Left lobe of liver (tissue), 2 donors: ENCODE measurements at regions not wholly inside any gene's neighbourhood (a gene's known extent, or its start where the extent isn't known, plus 50 kb on each side); places are given as distances from the start of the nearest gene placed in this dataset.
A peak's percentile ranks its signal among the peaks of the same experiment; 100 is the strongest.
"Not testable (repeated sequence)": the region's sequence is repeated elsewhere in the genome, so short reads cannot be mapped to it uniquely, and the experiment has no call there.

Experiments used
- ATAC-seq: fragments of 200-7000 bp; cut with Tn5 transposase; one replicate; pipeline ENCODE4 v1.9.1; 2020; ENCODE audit warnings: mild to moderate bottlenecking, moderate library complexity
- DNase-seq: peaks from one replicate; pipeline ENCODE4 v3.0.0-alpha.2; 2020; ENCODE audit warnings: low spot score
- donor health status: DM: no; HTN: no; CAD: no; lungs with moderate emphysema.
- donor health status: DM: no; HTN: yes; CAD: no.

DNA sequence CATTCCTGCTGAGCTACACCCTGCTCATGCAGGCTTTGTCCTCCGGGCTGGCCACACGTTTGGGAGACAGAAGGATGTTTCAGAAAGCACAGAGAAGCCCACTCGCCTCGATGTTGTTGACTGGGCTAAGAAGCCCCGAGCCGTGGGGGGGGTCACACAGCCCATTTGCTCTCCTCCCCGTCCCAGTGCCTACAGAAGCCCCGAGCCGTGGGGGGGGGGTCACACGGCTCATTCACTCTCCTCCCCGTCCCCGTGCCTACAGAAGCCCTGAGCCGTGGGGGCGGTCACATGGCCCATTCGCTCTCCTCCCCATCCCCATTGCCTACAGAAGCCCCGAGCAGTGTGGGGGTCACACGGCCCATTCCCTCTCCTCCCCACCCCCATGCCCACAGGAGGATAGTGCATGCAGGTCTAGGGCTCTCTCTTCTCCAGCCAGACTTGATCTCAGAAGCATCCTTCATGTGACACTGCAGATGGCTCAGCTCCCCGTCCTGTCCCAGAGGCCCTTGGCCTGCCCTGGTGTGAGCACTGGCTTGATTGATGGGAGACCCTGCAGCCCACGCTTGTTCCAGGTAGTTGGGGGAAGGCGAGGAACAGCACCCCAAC is 72.9 kb downstream of the NPIPB11 start:
- not testable (repeated sequence) for ATAC-seq, DNase-seq

DNA sequence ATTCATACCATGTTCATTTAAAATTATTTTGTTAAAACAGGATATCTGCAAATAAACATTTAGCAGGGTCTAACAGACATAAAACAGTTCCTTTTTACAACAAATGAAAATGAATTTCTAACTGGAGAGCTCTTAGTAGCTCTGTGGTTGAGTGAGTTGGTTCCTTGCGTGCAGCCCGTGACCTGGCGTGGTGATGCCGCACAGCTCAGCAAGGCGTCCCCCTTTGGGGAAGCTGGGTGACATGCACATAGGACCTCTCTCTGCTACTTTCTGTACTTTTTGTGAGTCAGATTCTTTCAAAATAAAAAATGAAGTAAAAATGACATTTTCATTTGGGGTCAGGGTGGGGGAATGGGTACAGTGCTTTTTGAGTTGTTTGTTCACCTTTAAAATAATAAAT is 75.9 kb downstream of the NPIPB11 start:
- not testable (repeated sequence) for DNase-seq, ATAC-seq

DNA sequence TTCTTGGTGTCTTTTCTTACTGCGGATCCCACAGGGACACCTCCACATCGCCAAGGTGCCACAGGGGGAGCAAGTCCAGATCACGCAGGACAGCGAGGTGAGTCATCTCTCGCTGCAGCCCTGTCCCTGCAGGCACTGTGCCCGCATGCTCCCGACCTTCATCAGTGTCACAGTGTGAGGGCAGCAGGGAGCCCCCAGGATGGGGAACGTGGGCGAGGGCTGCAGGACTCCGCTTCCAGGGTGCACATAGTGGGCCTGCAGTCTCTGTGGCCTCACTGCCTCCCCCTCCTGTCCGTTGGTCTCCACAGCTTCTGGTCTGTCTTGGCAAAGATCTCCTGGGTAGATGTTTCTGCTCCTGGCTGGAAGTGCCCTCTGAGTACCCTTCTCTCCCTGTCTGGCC is 78.0 kb downstream of the NPIPB11 start:
- not testable (repeated sequence) for ATAC-seq, DNase-seq

DNA sequence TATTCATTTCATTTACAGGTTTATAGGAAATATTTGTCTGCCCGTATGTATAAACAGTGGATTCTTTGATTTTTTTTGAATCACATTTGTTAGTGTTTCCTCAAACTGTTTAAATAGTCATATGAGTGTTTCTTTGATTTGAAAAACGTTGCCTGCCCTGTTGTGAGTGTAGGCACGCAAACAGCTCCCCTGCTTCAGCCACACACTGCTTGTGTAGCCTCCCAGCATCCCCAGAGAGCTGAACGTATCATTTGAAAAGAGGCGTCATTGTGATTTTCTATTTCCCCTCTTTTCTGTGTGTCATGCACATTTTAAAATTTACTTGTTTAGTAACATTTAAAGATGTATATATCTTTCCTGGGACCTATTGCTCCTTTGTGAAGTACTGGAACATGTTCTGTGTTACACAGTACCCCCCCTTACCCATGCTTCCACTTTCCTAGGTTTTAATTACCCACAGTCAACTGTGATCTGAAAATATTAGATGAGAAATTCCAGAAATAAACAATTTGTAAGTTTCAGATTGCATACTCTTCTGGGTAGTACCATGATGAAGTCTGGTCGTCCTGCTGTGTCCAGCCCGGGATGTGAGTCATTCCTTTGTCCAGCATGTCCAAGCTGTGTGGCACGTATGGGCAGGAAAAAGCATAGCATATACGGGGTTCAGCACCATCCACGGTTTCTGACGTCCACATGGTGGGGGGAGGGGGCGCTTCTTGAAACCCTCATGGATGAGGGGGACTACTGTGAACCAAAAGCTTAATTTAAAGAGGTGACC is 78.7 kb downstream of the NPIPB11 start:
- DNase-seq, ATAC-seq: not testable (repeated sequence)

DNA sequence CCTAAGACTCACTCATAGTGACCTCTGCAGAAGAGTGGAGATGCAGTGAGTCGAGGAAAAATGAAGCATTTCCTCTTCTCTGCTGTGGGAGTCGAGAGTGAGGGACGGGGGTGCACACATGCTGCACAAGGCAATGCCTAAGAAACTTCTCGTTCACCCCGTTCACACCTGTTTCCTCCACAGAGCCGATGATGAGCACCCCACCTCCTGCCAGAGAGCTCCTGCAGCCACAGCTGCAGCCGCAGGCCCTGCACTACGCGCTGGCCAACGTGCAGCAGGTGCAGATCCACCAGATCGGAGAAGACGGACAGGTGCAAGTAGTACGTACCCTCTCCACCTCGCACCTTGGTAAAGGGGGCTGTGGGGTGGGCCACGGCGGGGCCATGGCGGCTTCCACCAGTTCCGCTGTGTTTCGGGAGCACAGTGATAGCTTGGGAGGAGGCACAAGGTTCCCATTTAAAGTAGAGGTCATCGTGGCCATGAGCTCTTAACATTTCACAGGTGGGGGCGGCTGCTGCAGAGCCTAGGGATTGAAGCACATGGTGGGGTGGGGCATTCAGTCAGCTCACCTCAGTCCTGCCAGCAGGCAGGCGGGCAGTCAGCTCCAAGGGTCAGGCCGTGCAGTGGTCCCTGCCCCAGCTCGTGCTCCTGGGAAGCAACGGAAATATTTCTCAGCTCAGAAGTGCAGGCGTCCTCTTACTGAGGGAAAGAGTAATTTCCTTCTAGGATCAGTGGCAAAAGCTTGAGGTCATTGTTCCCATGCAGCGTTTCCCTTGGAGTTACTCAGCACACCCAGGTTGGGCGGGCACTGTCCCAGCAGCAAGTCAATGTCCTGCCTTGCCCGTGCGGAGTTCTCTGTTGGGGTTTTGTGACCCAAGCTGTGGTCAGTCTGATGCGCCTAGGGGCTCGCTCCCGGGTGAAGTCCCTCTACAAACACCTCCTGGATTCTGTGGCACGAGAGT is 80.1 kb downstream of the NPIPB11 start:
- ATAC-seq, result peak; percentile 27
- DNase-seq, result not testable (repeated sequence)

- DNase-seq, ATAC-seq: not testable (repeated sequence)
Observed at GRCh38 chr16:29323725-29324124, 82.8 kb downstream of the NPIPB11 start.

DNA sequence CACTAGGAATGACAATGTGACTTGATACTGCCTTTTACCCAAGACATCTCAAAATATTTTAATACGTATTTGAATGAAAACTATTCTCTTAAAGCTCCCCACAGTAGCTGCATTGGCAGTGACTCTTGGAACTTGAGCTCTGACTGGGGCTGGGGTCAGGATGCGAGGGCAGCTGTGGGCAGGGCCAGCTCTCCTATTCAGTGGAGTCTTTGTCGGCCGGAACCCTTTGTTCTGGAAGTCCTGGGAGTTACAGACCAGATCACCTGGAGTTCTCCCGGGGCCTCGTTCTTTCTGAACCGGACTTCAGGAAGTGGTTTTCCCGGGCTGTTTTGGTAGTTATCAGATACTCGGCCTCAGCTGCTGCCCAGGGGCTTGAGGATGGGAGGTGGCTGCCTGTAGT is 84.9 kb downstream of the NPIPB11 start:
- no peak for ATAC-seq

DNA sequence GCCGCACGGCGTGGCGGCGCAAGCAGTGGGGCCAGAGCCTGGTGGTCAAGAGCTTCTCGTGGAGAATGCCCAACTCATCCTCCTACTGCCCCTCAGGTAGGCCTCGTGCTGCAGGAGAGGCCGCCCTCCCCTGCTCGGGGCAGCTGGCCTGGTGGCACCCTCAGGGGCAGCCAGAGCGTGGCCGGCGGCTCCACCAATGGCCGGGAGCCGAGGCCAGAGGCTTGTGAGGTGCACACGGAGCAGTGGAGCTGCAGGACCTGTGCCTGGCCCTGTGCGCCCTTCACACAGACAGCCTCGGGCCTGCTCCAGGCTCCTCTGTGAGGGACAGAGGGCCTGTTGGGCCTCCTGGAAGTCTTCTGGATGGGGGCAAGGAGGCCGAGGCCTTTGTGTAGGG is 85.5 kb downstream of the NPIPB11 start:
- ATAC-seq (peak; percentile 10), DNase-seq (no peak)

More for the DNA sequence above, 84.9 kb downstream of the NPIPB11 start:
- DNase-seq, result no peak

DNA sequence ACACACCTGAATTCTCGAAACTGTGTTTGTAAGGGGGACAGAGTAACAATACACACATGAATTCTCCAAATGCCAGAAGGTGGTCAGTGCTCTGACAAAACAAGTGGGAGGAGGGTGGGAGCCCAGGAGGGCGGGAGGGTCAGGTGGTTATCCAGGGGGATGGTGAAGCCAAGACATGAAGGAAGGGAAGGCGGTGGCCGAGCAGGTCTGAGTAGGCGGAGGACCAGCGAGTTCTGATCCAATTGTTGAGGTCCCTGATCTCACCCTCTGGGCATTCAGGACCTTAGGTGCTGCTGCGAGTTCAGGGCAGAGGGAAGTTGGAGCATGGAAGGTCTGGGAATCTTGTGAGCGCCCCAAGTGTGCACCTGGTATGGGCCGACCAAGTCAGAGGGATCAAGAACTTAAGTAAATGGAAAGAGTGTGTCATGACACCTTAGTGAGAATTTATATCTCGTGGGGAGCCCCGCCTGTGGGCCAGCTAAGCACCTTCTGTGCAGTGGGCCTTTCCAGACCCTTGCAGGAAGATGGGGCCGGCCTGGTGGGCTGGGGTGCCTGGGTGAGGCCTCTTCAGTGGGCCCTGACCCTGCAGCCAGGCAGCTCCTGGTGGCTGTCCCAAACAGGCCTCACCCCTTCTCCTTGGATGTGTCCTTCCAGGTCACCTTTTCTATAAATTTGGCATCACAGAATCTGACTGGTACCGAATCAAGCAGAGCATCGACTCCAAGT is 86.1 kb downstream of the NPIPB11 start:
- ATAC-seq, result no peak
- DNase-seq, result no peak

DNA sequence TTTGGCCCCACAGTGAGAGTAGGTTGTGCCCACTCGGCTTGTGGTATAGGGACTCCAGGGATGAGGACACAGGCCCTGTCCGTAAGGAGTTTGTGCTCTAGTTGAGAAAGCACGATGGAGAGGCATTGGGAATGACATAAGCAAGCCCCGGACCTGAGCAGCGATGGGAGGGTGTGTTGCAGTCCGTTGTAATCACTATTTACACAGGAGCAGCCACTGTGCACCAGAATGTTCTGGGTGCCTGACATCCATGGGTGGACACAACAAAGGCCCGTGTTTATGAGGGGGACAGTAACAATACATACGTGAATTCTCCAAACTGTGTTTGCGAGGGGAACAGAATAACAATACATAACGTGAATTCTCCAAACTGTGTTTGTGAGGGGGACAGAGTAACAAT is 86.8 kb downstream of the NPIPB11 start:
- DNase-seq (no peak), ATAC-seq (no peak)

- not testable (repeated sequence) for DNase-seq, ATAC-seq
Observed at GRCh38 chr16:29318561-29318968, 87.9 kb downstream of the NPIPB11 start.

DNA sequence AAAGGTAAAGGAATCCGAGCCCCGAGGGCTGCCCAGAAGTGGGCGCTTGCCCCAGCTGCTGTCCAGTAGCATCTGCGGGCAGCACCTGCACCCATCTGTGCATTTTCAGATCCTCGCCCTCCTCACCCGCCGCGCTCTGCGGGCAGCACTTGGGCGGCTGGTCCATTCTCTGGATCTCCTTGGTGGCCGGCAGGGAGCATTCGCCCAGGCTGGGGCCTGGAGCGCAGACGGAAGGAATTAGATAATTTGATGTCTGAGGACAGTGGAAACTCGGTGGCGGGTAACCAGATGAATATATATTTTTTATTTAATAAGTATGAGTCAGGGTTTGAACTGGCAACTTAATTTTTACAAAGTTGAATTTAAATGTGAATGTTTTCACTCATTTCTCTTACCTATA is 88.5 kb downstream of the NPIPB11 start:
- DNase-seq (no peak), ATAC-seq (no peak)

GRCh38 chr16:29317269-29317668 is 89.2 kb downstream of the NPIPB11 start:
- DNase-seq (no peak), ATAC-seq (no peak)

DNA sequence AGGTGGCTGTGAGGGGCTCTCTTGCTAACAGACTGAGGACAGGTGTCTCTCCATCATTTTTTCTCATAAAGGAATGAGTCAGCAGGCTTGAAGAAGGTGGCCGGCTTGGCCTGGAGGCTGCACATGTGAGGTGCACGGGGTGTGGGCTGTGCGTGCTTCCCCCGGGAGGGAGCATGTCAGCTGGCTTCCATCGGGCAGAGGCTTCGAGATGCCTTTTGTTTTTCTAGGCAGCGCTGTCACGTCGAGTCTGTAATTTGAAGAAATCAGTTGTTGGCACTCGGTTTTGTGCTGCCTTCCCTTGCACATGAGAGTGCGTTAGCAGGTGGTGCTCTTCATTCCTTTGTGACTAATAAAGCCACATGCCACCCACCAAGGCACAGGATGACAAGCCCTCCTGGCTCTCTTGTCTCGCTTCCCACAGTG is 89.7 kb downstream of the NPIPB11 start:
- no peak for ATAC-seq
- no peak for DNase-seq

DNA sequence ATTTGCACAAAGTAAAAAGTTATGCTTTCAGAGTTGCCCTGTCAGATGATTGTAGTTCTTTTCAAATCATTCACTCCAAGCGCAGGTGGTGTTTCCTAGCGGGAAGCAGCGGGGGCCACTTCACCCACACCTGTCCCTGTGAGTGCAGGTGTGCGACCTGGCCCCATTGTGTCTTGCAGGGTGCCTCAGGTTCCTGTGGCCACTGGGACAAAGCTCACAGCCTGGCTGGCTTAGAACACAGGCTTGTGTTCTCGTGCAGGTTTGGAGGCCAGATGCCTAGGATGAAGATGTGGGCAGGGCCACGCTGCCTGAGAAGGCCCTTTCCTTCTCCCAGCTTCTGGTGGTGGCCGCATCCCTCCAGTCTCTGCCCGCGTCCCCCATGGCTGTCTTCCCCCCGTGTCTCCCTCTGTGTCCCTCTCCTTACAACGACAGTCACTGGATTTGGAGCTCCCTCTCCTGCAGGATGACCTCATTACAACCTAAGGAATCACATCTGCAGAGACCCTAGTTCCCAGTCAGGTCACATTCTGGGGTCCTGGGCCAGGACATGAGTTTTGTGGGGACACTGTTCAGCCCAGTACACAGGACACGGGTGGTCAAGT is 90.5 kb downstream of the NPIPB11 start:
- no peak for DNase-seq
- ATAC-seq, result no peak

- ATAC-seq, result no peak
Observed at GRCh38 chr16:29315046-29315445, 91.5 kb downstream of the NPIPB11 start.

DNA sequence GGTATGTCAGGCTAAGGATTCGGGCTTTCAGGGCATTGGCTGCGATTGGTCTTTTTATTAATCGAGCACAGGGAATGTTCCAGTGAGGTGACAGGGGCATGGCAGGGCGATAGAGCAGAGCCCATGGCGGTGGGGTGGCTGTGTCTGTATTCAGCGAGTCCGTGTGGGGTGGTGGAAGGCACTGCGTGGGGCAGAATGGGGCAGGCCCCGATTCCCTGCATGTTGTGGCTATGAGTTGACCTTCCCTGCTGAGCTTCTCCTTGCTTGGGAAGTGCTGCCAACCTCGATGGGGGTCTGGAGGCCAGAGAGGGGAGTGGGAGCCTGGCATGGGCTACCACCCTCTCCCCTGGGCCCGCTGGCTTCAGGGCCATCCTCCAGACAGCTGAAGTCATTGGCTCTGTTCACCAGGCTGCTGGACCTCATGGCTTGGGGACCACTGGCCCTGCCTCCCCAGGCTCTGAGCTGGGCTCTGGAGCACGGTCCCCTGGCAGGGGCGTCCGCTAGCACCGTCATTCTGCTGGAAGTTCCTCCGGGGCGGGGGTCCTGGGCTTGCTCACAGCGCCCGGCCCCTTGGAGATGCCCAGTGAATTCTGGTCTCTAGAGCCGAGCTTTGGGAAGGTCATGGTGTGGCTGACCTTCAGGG is 92.1 kb downstream of the NPIPB11 start:
- DNase-seq (no peak), ATAC-seq (no peak)

More at GRCh38 chr16:29315046-29315445, 91.5 kb downstream of the NPIPB11 start:
- no peak for DNase-seq

GRCh38 chr16:29313559-29314048 is 92.9 kb downstream of the NPIPB11 start:
- no peak for ATAC-seq
- no peak for DNase-seq

DNA sequence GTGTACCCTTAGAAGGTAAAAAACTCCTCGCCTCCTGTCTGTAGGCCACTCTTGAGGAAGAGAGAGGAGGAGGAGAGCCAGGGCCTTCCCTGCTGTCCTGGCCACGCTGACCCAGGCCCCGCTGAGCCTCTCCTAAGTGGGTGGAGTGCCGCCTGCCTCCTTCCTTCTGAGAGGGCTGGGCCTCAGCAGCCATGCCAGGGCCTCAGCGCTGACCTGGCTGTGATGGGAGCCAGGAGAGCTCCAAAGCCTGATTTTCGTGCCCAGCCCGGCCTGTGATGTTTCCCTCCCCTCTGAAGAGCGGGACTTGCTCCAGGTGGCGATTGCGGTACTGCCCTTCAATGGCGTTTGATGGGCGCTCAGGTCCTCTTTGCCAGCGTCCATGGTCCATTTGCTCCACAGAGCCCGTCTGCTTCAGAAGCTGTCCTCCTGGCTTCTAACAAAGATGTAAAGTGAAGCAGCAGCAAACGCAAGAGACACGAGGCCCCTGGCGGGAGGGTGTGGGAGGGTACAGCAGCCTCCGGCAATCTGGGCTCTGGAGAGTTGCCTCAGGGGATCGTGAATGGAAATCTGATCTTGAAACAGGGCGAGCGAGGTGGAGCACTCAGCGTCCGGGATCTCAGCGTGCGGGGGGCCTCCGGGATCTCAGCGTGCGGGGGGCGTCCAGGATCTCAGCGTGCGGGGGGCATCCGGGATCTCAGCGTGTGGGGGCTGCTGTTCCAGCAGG is 93.5 kb downstream of the NPIPB11 start:
- no peak for ATAC-seq
- DNase-seq, result no peak
